WERI-Rb-1 (cell line): ENCODE measurements at regions not wholly inside any gene's neighbourhood (a gene's known extent, or its start where the extent isn't known, plus 50 kb on each side); places are given as distances from the start of the nearest gene placed in this dataset.
"Not testable (repeated sequence)": the region's sequence is repeated elsewhere in the genome, so short reads cannot be mapped to it uniquely, and the experiment has no call there.

ENCODE experiments used
- DNase-seq: peaks from one replicate; pipeline ENCODE4 v3.0.0-alpha.2; 2020
- H3K27ac ChIP-seq: fragments of 250-450 bp; sonication (Bioruptor Pico); 2 replicates; pipeline ENCODE4 v1.5.1; 2020; ENCODE audit warnings: mild to moderate bottlenecking, moderate library complexity
- H3K27me3 ChIP-seq: fragments of 250-450 bp; sonication (Bioruptor Pico); 2 replicates; pipeline ENCODE4 v1.5.1; 2021; ENCODE audit warnings: mild to moderate bottlenecking, low read depth, moderate library complexity; ENCODE audit not compliant: insufficient read depth, severe bottlenecking
- H3K36me3 ChIP-seq: fragments of 250-450 bp; sonication (Bioruptor Pico); 2 replicates; pipeline ENCODE4 v1.5.1; 2020; ENCODE audit warnings: mild to moderate bottlenecking, moderate library complexity
- H3K4me3 ChIP-seq: 2 replicates; pipeline ENCODE4 v1.5.1; 2011; ENCODE audit warnings: low read depth, mild to moderate bottlenecking, control low read depth, low read length
- H3K9me3 ChIP-seq: fragments of 250-450 bp; sonication (Bioruptor Pico); 2 replicates; pipeline ENCODE4 v1.5.1; 2021; ENCODE audit warnings: mild to moderate bottlenecking, moderate library complexity; ENCODE audit not compliant: severe bottlenecking
- TF ChIP-seq, protein P1 (sequence below): IDR thresholded peaks from 2 replicates; pipeline ENCODE4 v1.5.1; 2011; ENCODE audit warnings: low read depth, mild to moderate bottlenecking, control low read depth, inconsistent platforms, low read length

DNA sequence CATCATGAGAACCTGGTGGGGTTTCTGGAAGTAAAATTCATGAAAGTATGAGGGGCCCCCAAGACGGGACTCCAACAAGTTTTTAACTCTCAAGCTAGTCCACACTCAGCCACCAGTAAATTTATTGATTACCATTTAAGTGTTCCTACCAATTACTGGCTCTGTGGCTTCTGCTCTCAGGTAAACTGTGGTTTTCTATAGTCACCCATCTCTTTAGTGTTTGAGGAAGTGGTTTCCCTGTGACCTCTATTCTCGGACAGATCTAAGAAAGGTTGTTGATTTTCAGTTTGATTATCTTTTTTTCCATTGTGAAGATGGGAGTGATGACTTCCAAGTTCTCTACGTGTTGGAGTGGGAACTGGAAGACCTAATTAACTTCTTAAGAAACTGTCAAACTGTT, 869.6 kb downstream of the CDY1 start:
- not testable (repeated sequence) for H3K27me3 ChIP-seq, H3K4me3 ChIP-seq, DNase-seq, H3K9me3 ChIP-seq, H3K36me3 ChIP-seq, H3K27ac ChIP-seq

DNA sequence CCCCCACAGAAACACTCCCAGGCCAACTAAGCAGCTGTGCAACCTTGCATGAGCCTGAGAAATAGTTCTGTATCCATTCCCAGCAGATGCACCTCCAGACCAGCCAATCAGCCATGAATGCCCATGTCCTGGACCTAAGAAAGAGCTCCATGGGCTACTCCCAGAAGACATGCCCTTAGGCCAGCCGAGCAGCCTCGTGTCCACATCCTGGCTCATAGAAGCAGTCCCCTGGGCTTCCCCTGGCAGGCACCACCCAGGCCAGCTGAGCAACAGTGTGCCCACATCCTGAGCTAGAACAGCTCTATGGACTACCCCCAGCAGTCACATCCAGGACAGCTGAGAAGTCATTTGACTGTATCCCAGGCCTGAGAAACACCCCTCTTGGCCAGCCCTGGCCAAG, 899.5 kb downstream of the CDY1 start:
- H3K4me3 ChIP-seq, H3K36me3 ChIP-seq, H3K9me3 ChIP-seq, H3K27me3 ChIP-seq, DNase-seq, H3K27ac ChIP-seq: not testable (repeated sequence)

DNA sequence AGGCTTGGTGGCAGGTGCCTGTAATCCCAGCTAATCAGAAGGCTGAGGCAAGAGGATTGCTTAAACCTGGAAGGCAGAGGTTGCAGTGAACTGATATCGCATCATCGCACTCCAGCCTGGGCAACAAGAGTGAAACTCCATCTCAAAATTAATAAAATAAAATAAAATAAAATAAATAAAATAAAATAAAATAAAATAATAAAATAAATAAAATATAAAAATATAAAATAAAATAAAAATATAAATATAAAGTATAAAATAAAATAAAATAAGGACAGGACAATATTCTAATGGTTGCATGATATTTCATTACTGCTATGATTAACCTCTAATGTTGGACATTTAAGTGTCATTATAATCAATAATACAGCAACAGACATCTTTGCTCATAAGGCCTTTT, 933.1 kb downstream of the CDY1 start:
- H3K4me3 ChIP-seq: no peak overlapping the region
- H3K36me3 ChIP-seq: no peaks in the 10 kb centered on the region
- H3K9me3 ChIP-seq: no peaks in the 10 kb centered on the region
- no peaks in the 10 kb centered on the region for H3K27me3 ChIP-seq
- TF ChIP-seq, protein P1, sequence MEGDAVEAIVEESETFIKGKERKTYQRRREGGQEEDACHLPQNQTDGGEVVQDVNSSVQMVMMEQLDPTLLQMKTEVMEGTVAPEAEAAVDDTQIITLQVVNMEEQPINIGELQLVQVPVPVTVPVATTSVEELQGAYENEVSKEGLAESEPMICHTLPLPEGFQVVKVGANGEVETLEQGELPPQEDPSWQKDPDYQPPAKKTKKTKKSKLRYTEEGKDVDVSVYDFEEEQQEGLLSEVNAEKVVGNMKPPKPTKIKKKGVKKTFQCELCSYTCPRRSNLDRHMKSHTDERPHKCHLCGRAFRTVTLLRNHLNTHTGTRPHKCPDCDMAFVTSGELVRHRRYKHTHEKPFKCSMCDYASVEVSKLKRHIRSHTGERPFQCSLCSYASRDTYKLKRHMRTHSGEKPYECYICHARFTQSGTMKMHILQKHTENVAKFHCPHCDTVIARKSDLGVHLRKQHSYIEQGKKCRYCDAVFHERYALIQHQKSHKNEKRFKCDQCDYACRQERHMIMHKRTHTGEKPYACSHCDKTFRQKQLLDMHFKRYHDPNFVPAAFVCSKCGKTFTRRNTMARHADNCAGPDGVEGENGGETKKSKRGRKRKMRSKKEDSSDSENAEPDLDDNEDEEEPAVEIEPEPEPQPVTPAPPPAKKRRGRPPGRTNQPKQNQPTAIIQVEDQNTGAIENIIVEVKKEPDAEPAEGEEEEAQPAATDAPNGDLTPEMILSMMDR: no peak
- H3K27ac ChIP-seq: no peak overlapping the region
- DNase-seq: no peak

DNA sequence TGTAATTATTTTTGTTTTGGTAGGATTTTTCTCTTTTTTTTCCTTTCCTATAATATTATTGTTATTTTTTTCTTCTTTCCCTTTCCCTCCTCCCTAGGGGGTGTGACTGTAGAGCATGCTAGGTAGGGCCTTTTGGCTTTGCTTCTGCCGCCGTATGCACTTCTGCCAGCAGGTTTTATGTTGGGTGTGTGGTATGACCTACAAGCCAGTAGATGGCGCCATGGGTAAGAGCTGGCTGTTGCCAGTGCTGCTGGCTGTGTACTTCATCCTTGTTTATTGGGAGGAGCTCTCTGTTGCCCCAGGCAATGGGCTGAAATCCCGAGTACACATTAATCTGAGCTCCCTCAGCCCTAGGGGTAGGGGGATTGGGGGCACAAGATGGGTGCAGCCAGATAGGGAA, 941.1 kb downstream of the CDY1 start:
- not testable (repeated sequence) for H3K27me3 ChIP-seq, H3K27ac ChIP-seq, H3K36me3 ChIP-seq, H3K9me3 ChIP-seq, H3K4me3 ChIP-seq
- DNase-seq: peak; percentile 1
